B cell (primary cell): ENCODE measurements at regions not wholly inside any gene's neighbourhood (a gene's known extent, or its start where the extent isn't known, plus 50 kb on each side); places are given as distances from the start of the nearest gene placed in this dataset.

Experiments
- EZH2 ChIP-seq: IDR thresholded peaks from 2 replicates; pipeline ENCODE4 v1.6.1; 2012; ENCODE audit warnings: borderline replicate concordance, low read depth, mild to moderate bottlenecking, moderate library complexity, low read length; ENCODE audit not compliant: insufficient read depth, poor library complexity, severe bottlenecking
- TF ChIP-seq, protein P1 (sequence below): fragments of 200-600 bp; IDR thresholded peaks from one replicate; pipeline ENCODE4 v1.8.0; 2022; ENCODE audit warnings: antibody characterized with exemption, mild to moderate bottlenecking

DNA sequence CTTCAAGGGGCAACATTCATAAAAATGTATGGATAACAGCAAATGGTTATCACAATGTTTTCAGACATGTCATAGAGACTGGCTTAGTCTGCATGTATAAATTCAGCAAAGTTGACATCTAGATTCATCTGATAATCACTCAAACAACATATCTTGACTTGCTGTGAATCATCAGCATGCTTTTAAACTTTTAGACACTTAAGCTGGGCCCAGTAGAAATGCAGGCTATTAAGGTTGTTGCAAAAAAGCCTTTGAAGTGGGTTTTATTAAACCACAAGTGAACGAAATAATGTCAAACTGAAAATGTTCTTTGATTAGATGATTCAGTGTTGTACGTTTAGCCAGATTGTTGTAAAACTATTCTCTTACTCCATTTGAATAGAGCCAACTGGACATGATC lies 759.6 kb downstream of the NXPH1 start:
- TF ChIP-seq, protein P1, sequence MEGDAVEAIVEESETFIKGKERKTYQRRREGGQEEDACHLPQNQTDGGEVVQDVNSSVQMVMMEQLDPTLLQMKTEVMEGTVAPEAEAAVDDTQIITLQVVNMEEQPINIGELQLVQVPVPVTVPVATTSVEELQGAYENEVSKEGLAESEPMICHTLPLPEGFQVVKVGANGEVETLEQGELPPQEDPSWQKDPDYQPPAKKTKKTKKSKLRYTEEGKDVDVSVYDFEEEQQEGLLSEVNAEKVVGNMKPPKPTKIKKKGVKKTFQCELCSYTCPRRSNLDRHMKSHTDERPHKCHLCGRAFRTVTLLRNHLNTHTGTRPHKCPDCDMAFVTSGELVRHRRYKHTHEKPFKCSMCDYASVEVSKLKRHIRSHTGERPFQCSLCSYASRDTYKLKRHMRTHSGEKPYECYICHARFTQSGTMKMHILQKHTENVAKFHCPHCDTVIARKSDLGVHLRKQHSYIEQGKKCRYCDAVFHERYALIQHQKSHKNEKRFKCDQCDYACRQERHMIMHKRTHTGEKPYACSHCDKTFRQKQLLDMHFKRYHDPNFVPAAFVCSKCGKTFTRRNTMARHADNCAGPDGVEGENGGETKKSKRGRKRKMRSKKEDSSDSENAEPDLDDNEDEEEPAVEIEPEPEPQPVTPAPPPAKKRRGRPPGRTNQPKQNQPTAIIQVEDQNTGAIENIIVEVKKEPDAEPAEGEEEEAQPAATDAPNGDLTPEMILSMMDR, result no peak
- no peak for TF ChIP-seq EZH2
